ENCODE measurements at regions not wholly inside any gene's neighbourhood (a gene's known extent, or its start where the extent isn't known, plus 50 kb on each side); places are given as distances from the start of the nearest gene placed in this dataset.

DNA sequence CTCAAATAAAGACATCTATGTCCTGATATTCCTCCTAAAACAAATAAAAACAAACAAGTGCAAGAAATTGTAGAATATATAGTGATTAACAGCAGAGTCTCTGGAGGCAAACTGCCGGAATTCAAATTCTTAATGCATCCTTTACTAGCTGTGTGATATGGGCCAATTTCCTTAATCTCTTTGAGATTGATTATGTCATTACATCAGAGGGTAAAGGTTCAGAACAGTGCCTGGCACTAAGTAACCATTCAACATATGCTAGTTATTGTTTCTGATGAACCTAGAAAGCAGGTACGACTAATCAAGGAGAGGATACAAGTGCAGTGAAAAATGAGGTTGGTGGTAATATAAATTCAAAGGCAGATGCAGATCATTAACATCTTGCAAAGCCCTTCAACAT, 81.1 kb upstream of the ADAMTS19 start:
- no peak for DNase-seq (ENCODE audit: extremely low spot score)
- CTCF ChIA-PET = no interaction called here
- POLR2A ChIA-PET = no interaction called here

DNA sequence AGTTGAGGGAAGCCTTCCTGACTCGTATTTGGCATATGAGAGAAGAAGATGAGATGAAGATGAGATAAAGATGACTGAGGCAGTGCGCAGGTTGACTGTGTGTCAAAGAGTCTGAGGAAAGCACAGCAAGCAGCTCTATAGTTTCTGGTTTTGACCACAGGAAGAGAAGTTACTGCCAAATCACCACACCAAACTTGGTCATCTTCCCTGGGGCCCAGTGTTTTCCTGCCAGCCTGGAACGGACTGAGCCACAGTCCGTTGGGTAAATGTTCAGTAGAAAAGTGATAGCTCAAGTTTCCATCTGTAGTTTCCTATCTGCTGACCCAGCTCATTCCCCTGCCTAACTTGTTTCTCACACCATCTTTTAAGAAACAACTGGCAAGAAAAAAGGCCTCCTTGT, 80.7 kb upstream of the ADAMTS19 start:
- DNase-seq (ENCODE audit: extremely low spot score) = no peak
- TF ChIP-seq CTBP1 (IDR thresholded peaks at IDR 0.05; ENCODE audit: borderline replicate concordance) (no peak), LEF1 (IDR thresholded peaks at IDR 0.05; ENCODE audit: borderline replicate concordance) (no peak), L3MBTL2 (conservative IDR thresholded peaks at IDR 0.05) (no peak), FOXA1 (IDR thresholded peaks at IDR 0.05) (no peak), HDGF (IDR thresholded peaks at IDR 0.05; ENCODE audit: borderline replicate concordance) (no peak), ZNF384 (IDR thresholded peaks at IDR 0.05) (no peak), NFRKB (IDR thresholded peaks at IDR 0.05) (no peak), ELF4 (IDR thresholded peaks at IDR 0.05) (no peak), TARDBP (IDR thresholded peaks at IDR 0.05) (no peak), ARNT (IDR thresholded peaks at IDR 0.05) (no peak), FOXK2 (IDR thresholded peaks at IDR 0.05) (no peak), SP1 (IDR thresholded peaks at IDR 0.05) (no peak), FOXM1 (IDR thresholded peaks at IDR 0.05; ENCODE audit: borderline replicate concordance) (no peak), SUZ12 (IDR thresholded peaks at IDR 0.05) (no peak), BHLHE40 (IDR thresholded peaks at IDR 0.05; ENCODE audit: borderline replicate concordance) (no peak)
- TF ChIP-seq, protein P1, sequence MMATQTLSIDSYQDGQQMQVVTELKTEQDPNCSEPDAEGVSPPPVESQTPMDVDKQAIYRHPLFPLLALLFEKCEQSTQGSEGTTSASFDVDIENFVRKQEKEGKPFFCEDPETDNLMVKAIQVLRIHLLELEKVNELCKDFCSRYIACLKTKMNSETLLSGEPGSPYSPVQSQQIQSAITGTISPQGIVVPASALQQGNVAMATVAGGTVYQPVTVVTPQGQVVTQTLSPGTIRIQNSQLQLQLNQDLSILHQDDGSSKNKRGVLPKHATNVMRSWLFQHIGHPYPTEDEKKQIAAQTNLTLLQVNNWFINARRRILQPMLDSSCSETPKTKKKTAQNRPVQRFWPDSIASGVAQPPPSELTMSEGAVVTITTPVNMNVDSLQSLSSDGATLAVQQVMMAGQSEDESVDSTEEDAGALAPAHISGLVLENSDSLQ (IDR thresholded peaks at IDR 0.05) = no peak
- ChIA-PET POLR2A (no interaction called here), CTCF (no interaction called here)

More for the DNA sequence above, 81.1 kb upstream of the ADAMTS19 start:
- TF ChIP-seq, protein P1 (IDR thresholded peaks at IDR 0.05) = no peak
- TF ChIP-seq NFRKB (IDR thresholded peaks at IDR 0.05) (no peak), HDGF (IDR thresholded peaks at IDR 0.05; ENCODE audit: borderline replicate concordance) (no peak), ELF4 (IDR thresholded peaks at IDR 0.05) (no peak), CTBP1 (IDR thresholded peaks at IDR 0.05; ENCODE audit: borderline replicate concordance) (no peak), FOXM1 (IDR thresholded peaks at IDR 0.05; ENCODE audit: borderline replicate concordance) (no peak), TARDBP (IDR thresholded peaks at IDR 0.05) (no peak), SUZ12 (IDR thresholded peaks at IDR 0.05) (no peak), FOXK2 (IDR thresholded peaks at IDR 0.05) (no peak), ZNF384 (IDR thresholded peaks at IDR 0.05) (no peak), FOXA1 (IDR thresholded peaks at IDR 0.05) (no peak), BHLHE40 (IDR thresholded peaks at IDR 0.05; ENCODE audit: borderline replicate concordance) (no peak)

DNA sequence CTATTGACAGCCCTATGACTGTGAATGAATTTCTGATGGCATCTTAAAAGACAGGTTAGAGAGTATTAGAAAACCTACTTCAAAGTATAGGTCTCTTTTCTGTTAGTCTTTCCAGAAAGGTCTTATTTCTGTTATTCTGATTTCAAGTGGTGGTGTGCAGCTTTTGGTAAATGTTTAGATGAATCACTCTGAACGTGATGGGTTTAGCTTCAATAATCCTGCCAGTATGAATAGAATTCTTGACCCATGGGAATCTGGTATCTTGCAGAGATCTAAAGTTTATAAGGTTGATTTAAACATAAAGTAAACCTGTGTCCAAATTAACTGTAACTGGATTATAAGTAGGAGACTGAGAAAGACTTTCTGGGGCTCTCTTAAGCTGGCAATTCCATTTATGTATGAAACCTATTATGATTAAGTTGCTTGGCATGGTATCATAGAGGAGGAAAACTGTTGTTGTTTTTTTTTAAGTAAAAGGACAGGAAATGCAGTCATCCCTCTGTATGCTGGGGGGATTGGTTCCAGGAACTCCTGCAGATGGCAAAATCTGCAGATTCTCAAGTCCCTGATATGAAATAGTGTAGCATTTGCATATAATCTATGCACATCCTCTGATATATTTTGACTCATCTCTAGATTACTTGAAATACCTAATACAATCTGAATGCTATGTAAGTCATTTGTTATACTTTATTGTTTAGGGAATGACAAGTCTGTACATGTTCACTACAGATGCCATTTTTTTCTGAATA, 77.0 kb upstream of the ADAMTS19 start:
- ChIA-PET POLR2A (no interaction called here), CTCF (interaction anchor here (0.6 to 1.1 kb wide), 2 partner anchors 16 to 78 kb away, joined by 3 to 4 read pairs; no protein-coding TSS in a partner anchor)
- TF ChIP-seq SP1 (IDR thresholded peaks at IDR 0.05) (no peak), FOXK2 (IDR thresholded peaks at IDR 0.05) (no peak), FOXA1 (IDR thresholded peaks at IDR 0.05) (no peak), LEF1 (IDR thresholded peaks at IDR 0.05; ENCODE audit: borderline replicate concordance) (no peak), BHLHE40 (IDR thresholded peaks at IDR 0.05; ENCODE audit: borderline replicate concordance) (no peak), ZNF384 (IDR thresholded peaks at IDR 0.05) (no peak), HDGF (IDR thresholded peaks at IDR 0.05; ENCODE audit: borderline replicate concordance) (no peak)
- DNase-seq (ENCODE audit: extremely low spot score) = no peak

DNA sequence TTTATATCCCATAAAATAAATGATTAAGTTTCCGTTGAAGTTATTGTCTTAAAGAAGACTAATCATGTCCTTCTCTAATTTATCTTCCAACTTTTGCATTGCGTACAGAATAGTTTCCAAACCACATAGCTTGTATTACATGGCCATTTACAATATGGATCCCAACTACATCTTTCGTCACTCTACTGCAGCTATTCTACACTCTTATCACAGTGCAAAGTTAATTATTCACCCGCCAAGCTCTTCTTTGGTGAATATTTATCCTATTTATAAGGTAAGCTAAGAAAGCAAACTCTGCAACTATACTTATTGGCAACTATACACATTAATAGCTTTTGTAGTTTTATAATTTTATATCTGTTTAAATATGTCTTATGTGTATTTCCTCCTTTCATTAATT, 75.9 kb upstream of the ADAMTS19 start:
- TF ChIP-seq FOXK2 (IDR thresholded peaks at IDR 0.05) = no peak
- TF ChIP-seq LEF1 (IDR thresholded peaks at IDR 0.05; ENCODE audit: borderline replicate concordance) = no peak
- no peak for TF ChIP-seq SP1 (IDR thresholded peaks at IDR 0.05)
- TF ChIP-seq, protein P1 (IDR thresholded peaks at IDR 0.05) = no peak
- no peak for TF ChIP-seq ELF4 (IDR thresholded peaks at IDR 0.05)
- no peak for TF ChIP-seq L3MBTL2 (conservative IDR thresholded peaks at IDR 0.05)
- TF ChIP-seq ZNF384 (IDR thresholded peaks at IDR 0.05) = no peak
- TF ChIP-seq ARNT (IDR thresholded peaks at IDR 0.05) = no peak
- TF ChIP-seq CTBP1 (IDR thresholded peaks at IDR 0.05; ENCODE audit: borderline replicate concordance) = no peak
- no peak for TF ChIP-seq TARDBP (IDR thresholded peaks at IDR 0.05)
- TF ChIP-seq FOXA1 (IDR thresholded peaks at IDR 0.05) = no peak
- TF ChIP-seq NFRKB (IDR thresholded peaks at IDR 0.05) = no peak
- TF ChIP-seq SUZ12 (IDR thresholded peaks at IDR 0.05) = no peak
- no peak for TF ChIP-seq HDGF (IDR thresholded peaks at IDR 0.05; ENCODE audit: borderline replicate concordance)
- TF ChIP-seq BHLHE40 (IDR thresholded peaks at IDR 0.05; ENCODE audit: borderline replicate concordance) = no peak
- no peak for TF ChIP-seq FOXM1 (IDR thresholded peaks at IDR 0.05; ENCODE audit: borderline replicate concordance)
- POLR2A ChIA-PET = no interaction called here
- CTCF ChIA-PET = no interaction called here
- no peak for DNase-seq (ENCODE audit: extremely low spot score)

DNA sequence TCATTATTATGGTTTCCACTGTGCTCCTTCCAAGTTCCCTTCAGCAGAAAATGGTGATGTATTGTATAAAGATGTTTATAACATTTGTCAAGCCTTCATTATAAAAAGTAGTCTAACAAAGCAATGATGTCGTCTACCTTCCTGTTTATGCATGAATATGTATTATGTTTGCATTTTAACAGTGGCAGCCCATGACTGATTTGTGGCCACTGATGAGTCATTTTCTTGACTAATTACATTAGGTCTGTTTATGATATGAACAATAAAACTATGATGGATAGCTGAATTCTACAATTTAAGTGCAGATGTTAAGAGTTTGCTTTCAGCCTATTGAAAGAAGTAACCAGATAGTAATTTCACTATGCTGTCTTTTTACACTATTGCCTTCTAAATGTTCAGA, 75.4 kb upstream of the ADAMTS19 start:
- no peak for DNase-seq (ENCODE audit: extremely low spot score)
- TF ChIP-seq ARNT (IDR thresholded peaks at IDR 0.05) (no peak), HDGF (IDR thresholded peaks at IDR 0.05; ENCODE audit: borderline replicate concordance) (no peak), LEF1 (IDR thresholded peaks at IDR 0.05; ENCODE audit: borderline replicate concordance) (no peak), ZNF384 (IDR thresholded peaks at IDR 0.05) (no peak), FOXK2 (IDR thresholded peaks at IDR 0.05) (no peak), BHLHE40 (IDR thresholded peaks at IDR 0.05; ENCODE audit: borderline replicate concordance) (no peak)
- TF ChIP-seq, protein P1 (IDR thresholded peaks at IDR 0.05) = peak; percentile 31; the same call in 1 of the 2 replicates
- POLR2A ChIA-PET = no interaction called here
- CTCF ChIA-PET = no interaction called here
